Spleen (tissue), 7 donors: ENCODE measurements at regions not wholly inside any gene's neighbourhood (a gene's known extent, or its start where the extent isn't known, plus 50 kb on each side); places are given as distances from the start of the nearest gene placed in this dataset.

ENCODE experiments used
- CTCF ChIP-seq, 11 experiments: fragments of 200-600 bp in 7 of 11; fragments of 450-650 bp in 4 of 11; sonication (generic) in 4 of 11; IDR thresholded peaks in 8 of 11; conservative IDR thresholded peaks in 3 of 11; 1 replicate in 7 of 11; 2 replicates in 4 of 11; pipeline versions ENCODE4 v1.4.0 to v1.8.0; 2016 to 2021; ENCODE audit warnings: antibody characterized with exemption in 11 of 11, inconsistent platforms in 4 of 11, mild to moderate bottlenecking in 1 of 11
- POLR2A ChIP-seq, 3 donors: fragments of 450-650 bp; IDR thresholded peaks; one replicate each; pipeline ENCODE4 v1.5.1; 2017; ENCODE audit warnings: antibody characterized with exemption in 3 of 3, mild to moderate bottlenecking in 1 of 3
- POLR2AphosphoS5 ChIP-seq, 3 donors: sonication (generic); formaldehyde crosslinking; IDR thresholded peaks; one replicate each; pipeline ENCODE4 v1.5.1; 2017; ENCODE audit warnings: antibody characterized with exemption in 3 of 3
- donor health status: DM: no; HTN: no; CAD: no; lungs with moderate emphysema.
- donor health status: DM: no; HTN: no; CAD: no.
- donor health status: DM: no; HTN: no; CAD: no.

GRCh38 chr3:89571707-89572106, 464.3 kb downstream of the EPHA3 start:
- TF ChIP-seq POLR2A (IDR thresholded peaks at IDR 0.05) (no peak), CTCF (IDR thresholded peaks at IDR 0.05 in 8 of 11, conservative IDR thresholded peaks at IDR 0.05 in 3 of 11) (no peak), POLR2AphosphoS5 (IDR thresholded peaks at IDR 0.05) (no peak)
